Naive thymus-derived CD8-positive, alpha-beta T cell (primary cell): ENCODE measurements at regions not wholly inside any gene's neighbourhood (a gene's known extent, or its start where the extent isn't known, plus 50 kb on each side); places are given as distances from the start of the nearest gene placed in this dataset.

Source experiments
- ATAC-seq, 2 donors: fragments of 150-1000 bp; cut with Tn5 transposase in 1 of 2; sonication (Bioruptor Pico), chemical (Tn5 transposase) in 1 of 2; 1 replicate in 1 of 2; 2 replicates in 1 of 2; pipeline ENCODE4 v1.10.0; 2021; ENCODE audit warnings: mild to moderate bottlenecking in 2 of 2, moderate library complexity in 2 of 2
- POLR2A ChIA-PET: fragments of 350-600 bp; sonication (Branson Sonifier 250); formaldehyde crosslinking; loops from one replicate; lab custom pipeline; 2021; ENCODE audit warnings: antibody characterized with exemption; lab: Charles Lee
- DNase-seq, 10 donors: peaks; one replicate each; pipeline versions ENCODE4 v3.0.0 to v3.0.0-alpha.2; 2020 to 2022
- H3K27ac Mint-ChIP-seq, 10 donors: one replicate each; pipeline ENCODE4 v1.8.0; 2020 to 2022; ENCODE audit warnings: mild to moderate bottlenecking in 10 of 10, mixed read lengths in 10 of 10, moderate library complexity in 4 of 10, inconsistent platforms in 1 of 10
- H3K27me3 Mint-ChIP-seq, 5 donors: one replicate each; pipeline ENCODE4 v1.8.0; 2021 to 2022; ENCODE audit warnings: mixed read lengths in 5 of 5
- H3K36me3 Mint-ChIP-seq, 3 donors: one replicate each; pipeline ENCODE4 v1.8.0; 2020 to 2022; ENCODE audit warnings: mixed read lengths in 3 of 3, mild to moderate bottlenecking in 2 of 3, inconsistent platforms in 1 of 3
- H3K4me1 Mint-ChIP-seq, 4 donors: one replicate each; pipeline ENCODE4 v1.8.0; 2021 to 2022; ENCODE audit warnings: mixed read lengths in 4 of 4
- H3K4me3 Mint-ChIP-seq, 10 donors: one replicate each; pipeline ENCODE4 v1.8.0; 2020 to 2022; ENCODE audit warnings: mild to moderate bottlenecking in 10 of 10, mixed read lengths in 10 of 10, moderate library complexity in 6 of 10, inconsistent platforms in 1 of 10
- H3K9me3 Mint-ChIP-seq, 9 donors: one replicate each; pipeline ENCODE4 v1.8.0; 2020 to 2022; ENCODE audit warnings: mixed read lengths in 9 of 9, mild to moderate bottlenecking in 3 of 9, inconsistent platforms in 1 of 9, moderate library complexity in 1 of 9

- POLR2A ChIA-PET = interaction anchor here (1.4 to 1.6 kb wide), 4 partner anchors 9 to 19 kb away, joined by 3 to 5 read pairs (median 4); no protein-coding TSS in a partner anchor
- peaks cover 10 to 47% (median 37%) of the 10 kb centered on the region in 4 donors for H3K4me1 Mint-ChIP-seq
- H3K9me3 Mint-ChIP-seq = peaks cover 0 to 44% (median 21%) of the 10 kb centered on the region in 9 donors
- no peaks in the 10 kb centered on the region for H3K27me3 Mint-ChIP-seq
- peaks cover 0 to 35% (median 21%) of the 10 kb centered on the region in 3 donors for H3K36me3 Mint-ChIP-seq
- ATAC-seq (no peak), DNase-seq (no peak)
- H3K27ac Mint-ChIP-seq = peak overlapping the region in 1 of 10 donors; percentile 67
- peak overlapping the region in 1 of 10 donors; percentile 1 for H3K4me3 Mint-ChIP-seq
These were observed 254.6 kb downstream of the UACA start for GRCh38 chr15:70508561-70509281.

- H3K27ac Mint-ChIP-seq = no peak overlapping the region
- POLR2A ChIA-PET = interaction anchor here (0.6 to 1.5 kb wide), 4 partner anchors 9 to 51 kb away, joined by 3 to 4 read pairs (median 4); no protein-coding TSS in a partner anchor
- H3K9me3 Mint-ChIP-seq = peaks cover 0 to 44% (median 21%) of the 10 kb centered on the region in 9 donors
- H3K36me3 Mint-ChIP-seq = peaks cover 0 to 35% (median 21%) of the 10 kb centered on the region in 3 donors
- H3K27me3 Mint-ChIP-seq = no peaks in the 10 kb centered on the region
- H3K4me1 Mint-ChIP-seq = peaks cover 18 to 55% (median 44%) of the 10 kb centered on the region in 4 donors
- no peak for ATAC-seq
- H3K4me3 Mint-ChIP-seq = peak overlapping the region in 1 of 10 donors; percentile 28
- DNase-seq = no peak
These were observed 255.5 kb downstream of the UACA start for GRCh38 chr15:70507772-70508371.

DNA sequence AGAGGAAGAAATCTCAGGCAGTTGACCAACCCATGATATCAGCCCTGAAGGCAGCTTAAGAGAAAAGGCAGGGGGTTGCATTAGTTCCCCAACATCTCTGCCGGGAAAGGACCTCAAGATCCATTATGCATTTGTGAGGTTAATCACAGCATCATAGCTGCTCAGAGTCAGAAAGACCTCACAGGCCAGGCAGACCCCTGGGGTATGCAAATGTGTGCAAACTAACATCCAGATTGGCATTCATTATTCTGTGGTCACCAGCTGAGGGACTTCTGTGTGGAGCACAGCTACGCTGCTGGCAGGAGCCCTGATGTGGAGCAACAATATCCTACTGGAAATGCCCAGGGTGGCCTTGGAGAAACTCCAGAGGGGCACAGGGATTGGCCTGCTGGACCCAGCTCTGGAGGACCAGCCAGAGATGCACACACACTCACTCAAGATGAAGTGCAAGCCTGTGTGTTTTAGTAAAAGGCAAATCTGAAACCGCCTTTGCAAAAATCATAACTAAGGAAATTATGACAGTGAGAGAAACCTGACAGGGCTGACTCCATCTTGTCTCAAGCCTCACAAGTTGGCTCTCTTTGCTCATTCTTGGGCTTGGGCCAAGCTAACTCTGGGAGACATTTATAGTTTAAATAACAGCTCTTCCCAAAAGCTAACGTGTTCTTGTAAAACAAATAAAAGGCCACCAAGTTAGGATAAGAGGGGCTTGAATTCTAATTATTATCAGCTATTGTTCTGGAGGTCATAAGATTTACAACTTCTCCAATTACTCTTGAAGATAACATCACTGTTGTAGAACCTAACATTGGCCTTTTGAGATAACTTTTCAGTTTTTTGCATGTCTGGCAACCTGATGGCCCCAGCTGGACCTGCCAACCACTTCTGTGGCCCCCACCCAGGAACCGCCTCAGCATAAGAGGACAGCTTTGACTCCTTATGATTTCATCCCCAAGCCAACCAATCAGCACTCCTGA, 257.1 kb downstream of the UACA start:
- ATAC-seq = no peak
- POLR2A ChIA-PET = interaction anchor here (1.0 to 4.2 kb wide), 4 partner anchors 8 to 29 kb away, joined by 4 to 24 read pairs (median 10); no protein-coding TSS in a partner anchor
- Mint-ChIP-seq H3K36me3 (peaks cover 0 to 25% (median 15%) of the 10 kb centered on the region in 3 donors), H3K9me3 (peaks cover 0 to 31% (median 14%) of the 10 kb centered on the region in 9 donors), H3K27me3 (no peaks in the 10 kb centered on the region), H3K27ac (no peak overlapping the region), H3K4me1 (peaks cover 23 to 60% (median 53%) of the 10 kb centered on the region in 4 donors), H3K4me3 (no peak overlapping the region)
- DNase-seq = no peak

- POLR2A ChIA-PET = interaction anchor here (0.6 to 4.2 kb wide), 6 partner anchors 9 to 29 kb away, joined by 3 to 24 read pairs (median 12); no protein-coding TSS in a partner anchor
- ATAC-seq (no peak), DNase-seq (no peak)
- H3K4me3 Mint-ChIP-seq = peak overlapping the region in 1 of 10 donors; percentile 65
- peaks cover 0 to 24% (median 9%) of the 10 kb centered on the region in 9 donors for H3K9me3 Mint-ChIP-seq
- peaks cover 0 to 18% (median 10%) of the 10 kb centered on the region in 3 donors for H3K36me3 Mint-ChIP-seq
- no peaks in the 10 kb centered on the region for H3K27me3 Mint-ChIP-seq
- H3K4me1 Mint-ChIP-seq = peaks cover 23 to 60% (median 54%) of the 10 kb centered on the region in 4 donors
- H3K27ac Mint-ChIP-seq = peak overlapping the region in 2 of 10 donors; percentile 25 to 29
These were observed 257.9 kb downstream of the UACA start for GRCh38 chr15:70505411-70505919.

DNA sequence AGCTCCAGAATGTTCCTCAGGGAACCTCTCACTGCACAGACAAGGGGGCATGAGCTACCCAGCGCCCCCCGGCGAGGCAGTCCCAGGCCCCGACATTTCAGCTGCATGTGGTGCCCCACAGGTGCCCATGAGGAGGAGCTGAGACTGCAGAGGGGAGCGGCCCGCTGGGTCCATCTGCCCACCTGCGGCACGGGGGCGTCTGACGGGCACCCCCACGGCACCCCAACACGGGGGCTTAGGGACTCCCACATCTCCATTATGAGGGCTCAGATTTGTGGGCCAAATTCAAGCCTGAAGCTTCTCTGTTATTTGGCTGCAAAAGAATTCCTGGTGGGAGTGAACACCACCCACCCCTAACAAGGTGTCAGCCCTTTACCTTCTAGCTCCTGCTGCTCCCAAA, 258.4 kb downstream of the UACA start:
- peaks cover 0 to 13% (median 6%) of the 10 kb centered on the region in 3 donors for H3K36me3 Mint-ChIP-seq
- POLR2A ChIA-PET = interaction anchor here (0.6 to 4.2 kb wide), 7 partner anchors 8 to 30 kb away, joined by 3 to 24 read pairs (median 10); no protein-coding TSS in a partner anchor
- H3K27ac Mint-ChIP-seq = peak overlapping the region in 3 of 10 donors; percentile 22 to 82 (median 25)
- H3K9me3 Mint-ChIP-seq = peaks cover 0 to 19% (median 5%) of the 10 kb centered on the region in 9 donors
- no peak for DNase-seq
- peaks cover 23 to 62% (median 54%) of the 10 kb centered on the region in 4 donors for H3K4me1 Mint-ChIP-seq
- peak overlapping the region in 5 of 10 donors; percentile 52 to 85 (median 68) for H3K4me3 Mint-ChIP-seq
- ATAC-seq = no peak
- H3K27me3 Mint-ChIP-seq = no peaks in the 10 kb centered on the region

- Mint-ChIP-seq H3K27ac (peak overlapping the region in 4 of 10 donors; percentile 22 to 82 (median 74)), H3K36me3 (peaks cover 0 to 12% (median 4%) of the 10 kb centered on the region in 3 donors)
These were observed 258.9 kb downstream of the UACA start for GRCh38 chr15:70504299-70504951.

GRCh38 chr15:70503798-70504298, 259.5 kb downstream of the UACA start:
- Mint-ChIP-seq H3K27ac (peak overlapping the region in 3 of 10 donors; percentile 19 to 82 (median 59)), H3K27me3 (no peaks in the 10 kb centered on the region), H3K9me3 (peaks cover 0 to 10% (median 0%) of the 10 kb centered on the region in 9 donors), H3K36me3 (peaks cover 0 to 9% (median 2%) of the 10 kb centered on the region in 3 donors), H3K4me3 (peak overlapping the region in 8 of 10 donors; percentile 14 to 85 (median 71)), H3K4me1 (peaks cover 22 to 64% (median 48%) of the 10 kb centered on the region in 4 donors)
- ATAC-seq (peak in 1 of 2 donors; percentile 17), DNase-seq (no peak)
- POLR2A ChIA-PET = interaction anchor here (1.2 to 4.2 kb wide), 7 partner anchors 7 to 82 kb away, joined by 3 to 24 read pairs (median 10); no protein-coding TSS in a partner anchor

More at GRCh38 chr15:70504299-70504951, 258.9 kb downstream of the UACA start:
- Mint-ChIP-seq H3K4me3 (peak overlapping the region; percentile 22 to 85 (median 64)), H3K4me1 (peaks cover 23 to 66% (median 52%) of the 10 kb centered on the region in 4 donors), H3K27me3 (no peaks in the 10 kb centered on the region), H3K9me3 (peaks cover 0 to 13% (median 0%) of the 10 kb centered on the region in 9 donors)
- POLR2A ChIA-PET = interaction anchor here (1.4 to 4.2 kb wide), 6 partner anchors 8 to 30 kb away, joined by 4 to 24 read pairs (median 12); no protein-coding TSS in a partner anchor
- no peak for DNase-seq
- peak; percentile 58 to 61 for ATAC-seq

DNA sequence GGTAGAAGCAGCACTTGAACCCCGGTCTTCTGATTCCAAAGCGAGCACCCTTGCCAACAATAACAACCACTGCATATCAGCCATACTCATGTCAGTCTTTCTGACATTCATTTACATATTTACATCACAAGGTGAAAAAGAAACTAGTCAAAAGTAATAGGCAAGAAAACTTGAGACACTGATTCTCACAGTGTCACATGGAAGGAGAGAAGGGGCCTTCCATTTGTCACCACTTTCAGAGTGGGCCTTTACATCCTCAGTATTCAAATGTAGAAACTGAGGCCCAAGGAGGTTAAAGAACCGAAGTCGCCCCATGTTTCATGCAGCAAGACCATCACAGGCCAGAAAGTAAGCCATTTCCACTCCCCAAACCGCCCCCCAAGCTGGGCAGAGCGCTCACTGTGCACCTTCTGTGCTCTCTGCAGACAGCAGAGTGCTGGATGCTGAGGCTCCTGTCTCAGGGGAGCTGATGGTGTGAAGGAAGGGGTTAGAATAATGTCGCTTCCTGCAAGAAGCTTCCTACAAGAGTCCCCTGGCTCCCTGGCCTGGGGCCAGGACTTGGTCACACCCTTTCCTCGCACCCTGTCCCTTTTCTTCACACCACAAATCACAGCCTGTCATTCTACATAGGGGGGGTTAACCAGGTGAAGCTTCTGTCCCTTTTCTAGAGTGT, 260.1 kb downstream of the UACA start:
- peaks cover 0 to 6% (median 0%) of the 10 kb centered on the region in 3 donors for H3K36me3 Mint-ChIP-seq
- POLR2A ChIA-PET = interaction anchor here (1.2 to 4.2 kb wide), 6 partner anchors 11 to 83 kb away, joined by 3 to 24 read pairs (median 12); no protein-coding TSS in a partner anchor
- peaks cover 20 to 58% (median 43%) of the 10 kb centered on the region in 4 donors for H3K4me1 Mint-ChIP-seq
- H3K9me3 Mint-ChIP-seq = peaks cover 0 to 7% (median 0%) of the 10 kb centered on the region in 9 donors
- no peaks in the 10 kb centered on the region for H3K27me3 Mint-ChIP-seq
- H3K27ac Mint-ChIP-seq = peak overlapping the region in 6 of 10 donors; percentile 10 to 82 (median 48)
- ATAC-seq (peak in 1 of 2 donors; percentile 43), DNase-seq (no peak)
- H3K4me3 Mint-ChIP-seq = peak overlapping the region in 9 of 10 donors; percentile 14 to 85 (median 65)

DNA sequence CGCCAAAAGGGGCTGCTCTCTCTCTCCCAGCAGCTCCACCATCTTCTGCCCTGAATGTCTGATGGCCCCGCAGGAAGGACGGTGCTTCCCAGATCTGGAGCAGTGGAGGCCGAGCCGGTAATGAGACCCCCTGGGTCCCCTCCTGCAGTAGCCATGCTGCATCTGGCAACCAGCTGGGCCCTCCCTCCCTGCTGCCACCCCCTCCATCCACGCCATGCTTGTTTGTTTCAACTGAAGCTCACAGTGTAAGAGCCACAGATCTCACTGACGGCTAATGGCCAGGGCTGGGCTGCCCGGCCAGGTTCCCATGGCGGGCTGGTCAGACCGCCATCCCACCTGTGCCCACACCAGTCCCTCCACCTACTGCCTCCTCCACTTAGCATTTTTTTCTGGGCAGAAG, 260.8 kb downstream of the UACA start:
- peaks cover 0 to 7% (median 0%) of the 10 kb centered on the region in 9 donors for H3K9me3 Mint-ChIP-seq
- peak overlapping the region in 1 of 10 donors; percentile 65 for H3K4me3 Mint-ChIP-seq
- peaks cover 21 to 54% (median 42%) of the 10 kb centered on the region in 4 donors for H3K4me1 Mint-ChIP-seq
- peaks cover 0 to 6% (median 0%) of the 10 kb centered on the region in 3 donors for H3K36me3 Mint-ChIP-seq
- H3K27me3 Mint-ChIP-seq = no peaks in the 10 kb centered on the region
- ATAC-seq = no peak
- peak overlapping the region in 2 of 10 donors; percentile 25 to 43 for H3K27ac Mint-ChIP-seq
- DNase-seq = no peak
- POLR2A ChIA-PET = interaction anchor here (0.6 to 4.2 kb wide), 2 partner anchors 11 to 32 kb away, joined by 3 to 24 read pairs; no protein-coding TSS in a partner anchor

DNA sequence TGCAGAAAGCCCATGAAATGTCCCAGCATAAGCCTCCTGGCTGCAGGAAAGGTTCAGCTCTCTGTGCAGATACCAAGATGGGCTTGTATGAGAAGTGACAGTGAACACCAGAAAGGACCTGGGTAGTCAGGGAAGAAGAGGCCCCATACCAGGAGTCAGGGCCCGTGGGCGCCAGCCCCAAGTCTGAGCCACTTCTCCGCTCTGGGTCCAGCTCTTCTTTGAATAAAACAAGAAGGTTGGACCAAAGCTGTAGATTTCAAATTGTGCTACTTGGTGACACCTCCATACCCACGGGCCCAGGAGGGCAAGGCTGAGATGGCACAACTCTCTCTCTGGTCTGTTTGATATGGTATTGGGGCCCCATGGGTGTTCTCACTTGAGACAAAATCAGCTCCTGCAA, 261.5 kb downstream of the UACA start:
- H3K27ac Mint-ChIP-seq = peak overlapping the region in 1 of 10 donors; percentile 28
- ATAC-seq (no peak), DNase-seq (no peak)
- peaks cover 0 to 3% (median 0%) of the 10 kb centered on the region in 3 donors for H3K36me3 Mint-ChIP-seq
- peak overlapping the region in 1 of 10 donors; percentile 5 for H3K4me3 Mint-ChIP-seq
- POLR2A ChIA-PET = interaction anchor here (0.6 to 4.2 kb wide), 2 partner anchors 10 to 33 kb away, joined by 3 to 24 read pairs; no protein-coding TSS in a partner anchor
- H3K9me3 Mint-ChIP-seq = peaks cover 0 to 4% (median 0%) of the 10 kb centered on the region in 9 donors
- no peaks in the 10 kb centered on the region for H3K27me3 Mint-ChIP-seq
- H3K4me1 Mint-ChIP-seq = peaks cover 23 to 56% (median 45%) of the 10 kb centered on the region in 4 donors
